ENCODE measurements at regions not wholly inside any gene's neighbourhood (a gene's known extent, or its start where the extent isn't known, plus 50 kb on each side); places are given as distances from the start of the nearest gene placed in this dataset.

- Histone ChIP-seq H3K4me3 (ENCODE audit: insufficient read depth, low read depth, low read length, poor library complexity, severe bottlenecking) (no peak overlapping the region), H3K9me3 (ENCODE audit: control insufficient read depth, low read length) (no peaks in the 10 kb centered on the region), H3K36me3 (ENCODE audit: control insufficient read depth, insufficient read depth, low read length) (no peaks in the 10 kb centered on the region), H3K27ac (ENCODE audit: insufficient read depth, low read length, poor library complexity, severe bottlenecking) (no peak overlapping the region), H3K27me3 (replicated peaks; ENCODE audit: control insufficient read depth, insufficient read depth, low read length, poor library complexity, severe bottlenecking) (no peaks in the 10 kb centered on the region), H3K4me1 (ENCODE audit: control insufficient read depth, insufficient read depth, low read length, poor library complexity, severe bottlenecking) (no peaks in the 10 kb centered on the region)
- DNase-seq, result no peak
Measured at GRCh38 chr1:182189535-182190066, 128.1 kb upstream of the ZNF648 start.

- Histone ChIP-seq H3K4me1 (ENCODE audit: control insufficient read depth, insufficient read depth, low read length, poor library complexity, severe bottlenecking) (no peaks in the 10 kb centered on the region), H3K27ac (ENCODE audit: insufficient read depth, low read length, poor library complexity, severe bottlenecking) (no peak overlapping the region), H3K27me3 (replicated peaks; ENCODE audit: control insufficient read depth, insufficient read depth, low read length, poor library complexity, severe bottlenecking) (no peaks in the 10 kb centered on the region), H3K9me3 (ENCODE audit: control insufficient read depth, low read length) (no peaks in the 10 kb centered on the region), H3K4me3 (ENCODE audit: insufficient read depth, low read depth, low read length, poor library complexity, severe bottlenecking) (no peak overlapping the region), H3K36me3 (ENCODE audit: control insufficient read depth, insufficient read depth, low read length) (no peaks in the 10 kb centered on the region)
- no peak for DNase-seq
Measured at GRCh38 chr1:182186757-182187146, 125.2 kb upstream of the ZNF648 start.

GRCh38 chr1:182185842-182186756, 124.6 kb upstream of the ZNF648 start:
- Histone ChIP-seq H3K27ac (ENCODE audit: insufficient read depth, low read length, poor library complexity, severe bottlenecking) (no peak overlapping the region), H3K4me1 (ENCODE audit: control insufficient read depth, insufficient read depth, low read length, poor library complexity, severe bottlenecking) (no peaks in the 10 kb centered on the region), H3K27me3 (replicated peaks; ENCODE audit: control insufficient read depth, insufficient read depth, low read length, poor library complexity, severe bottlenecking) (no peaks in the 10 kb centered on the region), H3K4me3 (ENCODE audit: insufficient read depth, low read depth, low read length, poor library complexity, severe bottlenecking) (no peak overlapping the region), H3K9me3 (ENCODE audit: control insufficient read depth, low read length) (no peaks in the 10 kb centered on the region), H3K36me3 (ENCODE audit: control insufficient read depth, insufficient read depth, low read length) (no peaks in the 10 kb centered on the region)
- DNase-seq, result no peak

GRCh38 chr1:182185136-182185535, 123.6 kb upstream of the ZNF648 start:
- no peaks in the 10 kb centered on the region for H3K27me3 ChIP-seq (replicated peaks; ENCODE audit: control insufficient read depth, insufficient read depth, low read length, poor library complexity, severe bottlenecking)
- no peak overlapping the region for H3K4me3 ChIP-seq (ENCODE audit: insufficient read depth, low read depth, low read length, poor library complexity, severe bottlenecking)
- DNase-seq, result no peak
- no peaks in the 10 kb centered on the region for H3K36me3 ChIP-seq (ENCODE audit: control insufficient read depth, insufficient read depth, low read length)
- no peak overlapping the region for H3K27ac ChIP-seq (ENCODE audit: insufficient read depth, low read length, poor library complexity, severe bottlenecking)
- no peaks in the 10 kb centered on the region for H3K9me3 ChIP-seq (ENCODE audit: control insufficient read depth, low read length)
- H3K4me1 ChIP-seq (ENCODE audit: control insufficient read depth, insufficient read depth, low read length, poor library complexity, severe bottlenecking), result no peaks in the 10 kb centered on the region

GRCh38 chr1:182183606-182184005, 122.1 kb upstream of the ZNF648 start:
- Histone ChIP-seq H3K36me3 (ENCODE audit: control insufficient read depth, insufficient read depth, low read length) (no peaks in the 10 kb centered on the region), H3K4me3 (ENCODE audit: insufficient read depth, low read depth, low read length, poor library complexity, severe bottlenecking) (no peak overlapping the region), H3K9me3 (ENCODE audit: control insufficient read depth, low read length) (no peaks in the 10 kb centered on the region), H3K27me3 (replicated peaks; ENCODE audit: control insufficient read depth, insufficient read depth, low read length, poor library complexity, severe bottlenecking) (no peaks in the 10 kb centered on the region), H3K27ac (ENCODE audit: insufficient read depth, low read length, poor library complexity, severe bottlenecking) (no peak overlapping the region), H3K4me1 (ENCODE audit: control insufficient read depth, insufficient read depth, low read length, poor library complexity, severe bottlenecking) (no peaks in the 10 kb centered on the region)
- DNase-seq, result no peak

- Histone ChIP-seq H3K9me3 (ENCODE audit: control insufficient read depth, low read length) (no peaks in the 10 kb centered on the region), H3K27me3 (replicated peaks; ENCODE audit: control insufficient read depth, insufficient read depth, low read length, poor library complexity, severe bottlenecking) (no peaks in the 10 kb centered on the region), H3K4me3 (ENCODE audit: insufficient read depth, low read depth, low read length, poor library complexity, severe bottlenecking) (no peak overlapping the region), H3K4me1 (ENCODE audit: control insufficient read depth, insufficient read depth, low read length, poor library complexity, severe bottlenecking) (no peaks in the 10 kb centered on the region), H3K36me3 (ENCODE audit: control insufficient read depth, insufficient read depth, low read length) (no peaks in the 10 kb centered on the region), H3K27ac (ENCODE audit: insufficient read depth, low read length, poor library complexity, severe bottlenecking) (no peak overlapping the region)
- no peak for DNase-seq
Measured at GRCh38 chr1:182182311-182182710, 120.8 kb upstream of the ZNF648 start.

GRCh38 chr1:182181167-182181572, 119.7 kb upstream of the ZNF648 start:
- no peak for DNase-seq
- H3K9me3 ChIP-seq (ENCODE audit: control insufficient read depth, low read length), result no peaks in the 10 kb centered on the region
- H3K4me1 ChIP-seq (ENCODE audit: control insufficient read depth, insufficient read depth, low read length, poor library complexity, severe bottlenecking), result no peaks in the 10 kb centered on the region
- no peaks in the 10 kb centered on the region for H3K36me3 ChIP-seq (ENCODE audit: control insufficient read depth, insufficient read depth, low read length)
- H3K4me3 ChIP-seq (ENCODE audit: insufficient read depth, low read depth, low read length, poor library complexity, severe bottlenecking), result no peak overlapping the region
- no peaks in the 10 kb centered on the region for H3K27me3 ChIP-seq (replicated peaks; ENCODE audit: control insufficient read depth, insufficient read depth, low read length, poor library complexity, severe bottlenecking)
- no peak overlapping the region for H3K27ac ChIP-seq (ENCODE audit: insufficient read depth, low read length, poor library complexity, severe bottlenecking)

- Histone ChIP-seq H3K4me1 (ENCODE audit: control insufficient read depth, insufficient read depth, low read length, poor library complexity, severe bottlenecking) (no peaks in the 10 kb centered on the region), H3K27me3 (replicated peaks; ENCODE audit: control insufficient read depth, insufficient read depth, low read length, poor library complexity, severe bottlenecking) (no peaks in the 10 kb centered on the region), H3K36me3 (ENCODE audit: control insufficient read depth, insufficient read depth, low read length) (no peaks in the 10 kb centered on the region), H3K27ac (ENCODE audit: insufficient read depth, low read length, poor library complexity, severe bottlenecking) (no peak overlapping the region), H3K4me3 (ENCODE audit: insufficient read depth, low read depth, low read length, poor library complexity, severe bottlenecking) (no peak overlapping the region), H3K9me3 (ENCODE audit: control insufficient read depth, low read length) (no peaks in the 10 kb centered on the region)
- no peak for DNase-seq
Measured at GRCh38 chr1:182175361-182175931, 113.9 kb upstream of the ZNF648 start.

- no peaks in the 10 kb centered on the region for H3K4me1 ChIP-seq (ENCODE audit: control insufficient read depth, insufficient read depth, low read length, poor library complexity, severe bottlenecking)
- H3K27me3 ChIP-seq (replicated peaks; ENCODE audit: control insufficient read depth, insufficient read depth, low read length, poor library complexity, severe bottlenecking), result no peaks in the 10 kb centered on the region
- no peaks in the 10 kb centered on the region for H3K9me3 ChIP-seq (ENCODE audit: control insufficient read depth, low read length)
- no peak overlapping the region for H3K4me3 ChIP-seq (ENCODE audit: insufficient read depth, low read depth, low read length, poor library complexity, severe bottlenecking)
- H3K27ac ChIP-seq (ENCODE audit: insufficient read depth, low read length, poor library complexity, severe bottlenecking), result no peak overlapping the region
- H3K36me3 ChIP-seq (ENCODE audit: control insufficient read depth, insufficient read depth, low read length), result no peaks in the 10 kb centered on the region
- DNase-seq, result no peak
Measured at GRCh38 chr1:182174513-182174855, 113.0 kb upstream of the ZNF648 start.

GRCh38 chr1:182173808-182174512, 112.4 kb upstream of the ZNF648 start:
- DNase-seq, result no peak
- Histone ChIP-seq H3K9me3 (ENCODE audit: control insufficient read depth, low read length) (no peaks in the 10 kb centered on the region), H3K4me3 (ENCODE audit: insufficient read depth, low read depth, low read length, poor library complexity, severe bottlenecking) (no peak overlapping the region), H3K27ac (ENCODE audit: insufficient read depth, low read length, poor library complexity, severe bottlenecking) (no peak overlapping the region), H3K27me3 (replicated peaks; ENCODE audit: control insufficient read depth, insufficient read depth, low read length, poor library complexity, severe bottlenecking) (no peaks in the 10 kb centered on the region), H3K36me3 (ENCODE audit: control insufficient read depth, insufficient read depth, low read length) (no peaks in the 10 kb centered on the region), H3K4me1 (ENCODE audit: control insufficient read depth, insufficient read depth, low read length, poor library complexity, severe bottlenecking) (no peaks in the 10 kb centered on the region)

All from effector memory CD4-positive, alpha-beta T cell (primary cell).